GM12878 (cell line): ENCODE measurements at regions not wholly inside any gene's neighbourhood (a gene's known extent, or its start where the extent isn't known, plus 50 kb on each side); places are given as distances from the start of the nearest gene placed in this dataset.
"Not testable (repeated sequence)": the region's sequence is repeated elsewhere in the genome, so short reads cannot be mapped to it uniquely, and the experiment has no call there.

Experiments
- ATAC-seq: fragments of 200-7000 bp; cut with Tn5 transposase; 3 replicates; pipeline ENCODE4 v1.9.1; 2020; ENCODE audit warnings: mild to moderate bottlenecking, moderate library complexity
- BruUV-seq: library from RNA; stranded (reverse); fragments of 400-500 nt; replicated peaks from 2 replicates; lab custom pipeline; 2021; lab: Mats Ljungman, UMichigan
- CTCF ChIA-PET: fragments of 300-600 bp; sonication (Branson Sonifier 250); formaldehyde crosslinking; extraction: SDS; loops from one replicate; lab custom pipeline; 2021; ENCODE audit warnings: inconsistent platforms; lab: Yijun Ruan, JAX
- POLR2A ChIA-PET: fragments of 350-600 bp; formaldehyde crosslinking; extraction: SDS; loops from one replicate; lab custom pipeline; 2021; ENCODE audit warnings: inconsistent platforms; lab: Charles Lee
- RAD21 ChIA-PET: fragments of 300-600 bp; sonication (Branson Sonifier 250); formaldehyde crosslinking; loops from one replicate; lab custom pipeline; 2023; ENCODE audit warnings: antibody characterized with exemption; ENCODE audit not compliant: unreplicated experiment; lab: Charles Lee
- SMC1A ChIA-PET: fragments of 300-600 bp; sonication (Branson Sonifier 250); formaldehyde crosslinking; loops from one replicate; lab custom pipeline; 2023; ENCODE audit not compliant: unreplicated experiment, uncharacterized antibody; lab: Charles Lee
- DNase-seq: peaks from one replicate; pipeline ENCODE4 v3.0.0-alpha.2; 2011; ENCODE audit warnings: low read depth, low spot score
- FAIRE-seq: peaks from 3 replicates; lab custom pipeline; 2011; peaks lifted over from hg19 to GRCh38; lab: Jason Lieb, UNC
- H2AFZ ChIP-seq: 2 replicates; pipeline ENCODE4 v1.6.0; 2011; ENCODE audit warnings: low read depth, low read length, control low read depth; ENCODE audit not compliant: control insufficient read depth
- H3K27ac ChIP-seq: 2 replicates; pipeline ENCODE4 v1.5.1; 2011; ENCODE audit warnings: control low read depth; ENCODE audit not compliant: control insufficient read depth, insufficient read depth
- H3K27me3 ChIP-seq, 2 experiments: replicated peaks in 1 of 2; 2 replicates each; pipeline versions ENCODE4 v1.6.0 to v1.6.1; 2011; ENCODE audit warnings: low read length in 1 of 2; ENCODE audit not compliant: control insufficient read depth in 2 of 2, insufficient read depth in 2 of 2
- H3K36me3 ChIP-seq, 2 experiments: 2 replicates each; pipeline ENCODE4 v1.5.1; 2011; ENCODE audit warnings: low read length in 1 of 2; ENCODE audit not compliant: control insufficient read depth in 2 of 2, insufficient read depth in 2 of 2
- H3K4me1 ChIP-seq: 2 replicates; pipeline ENCODE4 v1.6.1; 2011; ENCODE audit warnings: mild to moderate bottlenecking, low read length, moderate library complexity, mixed read lengths; ENCODE audit not compliant: control insufficient read depth, insufficient read depth
- H3K4me2 ChIP-seq: 2 replicates; pipeline ENCODE4 v1.6.0; 2011; ENCODE audit warnings: control low read depth; ENCODE audit not compliant: control insufficient read depth, insufficient read depth
- H3K4me3 ChIP-seq: fragments of 200-600 bp; sonication (generic); 2 replicates; pipeline ENCODE4 v1.5.1; 2016
- H3K79me2 ChIP-seq: 2 replicates; pipeline ENCODE4 v1.6.0; 2011; ENCODE audit warnings: low read length; ENCODE audit not compliant: control insufficient read depth, insufficient read depth
- H3K9ac ChIP-seq: 2 replicates; pipeline ENCODE4 v1.8.0; 2011; ENCODE audit warnings: low read length, control low read depth, mixed read lengths; ENCODE audit not compliant: control insufficient read depth, insufficient read depth
- H3K9me3 ChIP-seq: replicated peaks from 3 replicates; pipeline ENCODE4 v1.5.1; 2011; ENCODE audit warnings: mild to moderate bottlenecking, low read length; ENCODE audit not compliant: control insufficient read depth, insufficient read depth
- H4K20me1 ChIP-seq: 2 replicates; pipeline ENCODE4 v1.6.0; 2011; ENCODE audit not compliant: control insufficient read depth, insufficient read depth
- WGBS: methylation state at CpG from one replicate; pipeline ENCODE4 v1.1.6; 2016; ENCODE audit warnings: low lambda C conversion rate; ENCODE audit not compliant: insufficient replicate concordance, insufficient coverage; ENCODE audit errors: missing lambda C conversion rate; 5-methylcytosine and 5-hydroxymethylcytosine counted together
- in situ Hi-C: fragments of 300-500 bp; cut with MboI; formaldehyde crosslinking; loops from 9 replicates; pipeline ENCODE4 v1.14.3; 2018; ENCODE audit warnings: mixed read lengths
- intact Hi-C: fragments of 100-400 bp; cut with micrococcal nuclease; formaldehyde crosslinking; loops from one replicate; pipeline ENCODE4 v1.14.2; 2022; ENCODE audit not compliant: unreplicated experiment

- CTCF ChIA-PET, DNase-seq, H3K36me3 ChIP-seq, H3K4me2 ChIP-seq, H2AFZ ChIP-seq, H3K9me3 ChIP-seq, POLR2A ChIA-PET, H3K79me2 ChIP-seq, H4K20me1 ChIP-seq, ATAC-seq, H3K27ac ChIP-seq, H3K9ac ChIP-seq, BruUV-seq, RAD21 ChIA-PET, H3K4me1 ChIP-seq, H3K27me3 ChIP-seq, in situ Hi-C loops, intact Hi-C loops, H3K4me3 ChIP-seq, FAIRE-seq: not testable (repeated sequence)
- WGBS = 83% methylated on average over 2 of the region's 2 CpGs
- SMC1A ChIA-PET = interaction anchor here (1.7 kb wide), 1 partner anchor 11 kb away, joined by 5 read pairs; no protein-coding TSS in a partner anchor
Observed at GRCh38 chr9:85433956-85434355, 307.8 kb downstream of the AGTPBP1 start.

- FAIRE-seq, intact Hi-C loops, BruUV-seq: not testable (repeated sequence)
Observed at GRCh38 chr9:85433551-85433950, 308.2 kb downstream of the AGTPBP1 start.

More at GRCh38 chr9:85433551-85433950, 308.2 kb downstream of the AGTPBP1 start:
- H3K4me3 ChIP-seq, H3K27ac ChIP-seq, H3K79me2 ChIP-seq, H3K27me3 ChIP-seq, H3K9me3 ChIP-seq, H4K20me1 ChIP-seq, ATAC-seq, H3K4me1 ChIP-seq, in situ Hi-C loops, DNase-seq, H3K4me2 ChIP-seq, POLR2A ChIA-PET, H3K36me3 ChIP-seq, H3K9ac ChIP-seq, H2AFZ ChIP-seq: not testable (repeated sequence)
- WGBS = 13% methylated on average over 3 of the region's 3 CpGs
- ChIA-PET CTCF (interaction anchor here (1.2 kb wide), 1 partner anchor 15 kb away, joined by 4 read pairs; no protein-coding TSS in a partner anchor), SMC1A (interaction anchor here (1.7 kb wide), 1 partner anchor 11 kb away, joined by 5 read pairs; no protein-coding TSS in a partner anchor), RAD21 (interaction anchor here (0.6 kb wide), 1 partner anchor 535 kb away, joined by 3 read pairs; no protein-coding TSS in a partner anchor)
